Fibroblast of mammary gland (primary cell): ENCODE measurements at regions not wholly inside any gene's neighbourhood (a gene's known extent, or its start where the extent isn't known, plus 50 kb on each side); places are given as distances from the start of the nearest gene placed in this dataset.

Experiments used
- DNase-seq: peaks from one replicate; pipeline ENCODE4 v3.0.0-alpha.2; 2010; ENCODE audit warnings: low read depth
- H3K4me3 ChIP-seq: 2 replicates; pipeline ENCODE4 v1.5.1; 2011; ENCODE audit warnings: low read depth, mild to moderate bottlenecking, low read length, moderate library complexity; ENCODE audit not compliant: control insufficient read depth
- CTCF ChIP-seq: conservative IDR thresholded peaks from 2 replicates; pipeline ENCODE4 v1.5.1; 2011; ENCODE audit warnings: low read depth, low read length, inconsistent platforms; ENCODE audit not compliant: control insufficient read depth, insufficient read depth

GRCh38 chr10:130894471-130894870 is 417.1 kb downstream of the TCERG1L start:
- no peak for DNase-seq
- TF ChIP-seq CTCF, result no peak
- no peak overlapping the region for H3K4me3 ChIP-seq

DNA sequence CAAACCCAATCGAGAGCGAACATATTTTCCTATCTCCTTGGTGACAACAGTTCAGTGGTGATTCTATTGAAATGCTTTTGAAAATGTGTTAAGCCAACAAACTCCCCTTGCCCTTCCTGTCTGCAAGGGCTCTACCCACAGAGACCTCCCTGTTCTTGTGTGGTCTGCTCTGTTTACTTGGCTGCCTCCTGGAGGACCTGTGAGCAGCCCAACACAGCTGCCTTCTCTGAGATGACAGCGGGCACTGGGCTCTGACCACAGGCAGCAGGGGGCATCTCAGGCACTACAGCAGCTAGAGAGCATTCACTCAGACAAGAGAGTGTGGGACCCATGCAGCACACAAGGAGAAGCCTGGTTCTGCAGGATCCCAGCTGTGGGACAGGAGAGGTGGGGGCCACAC is 416.4 kb downstream of the TCERG1L start:
- H3K4me3 ChIP-seq, result no peak overlapping the region
- no peak for DNase-seq
- no peak for TF ChIP-seq CTCF

GRCh38 chr10:130897815-130898214 is 413.7 kb downstream of the TCERG1L start:
- no peak overlapping the region for H3K4me3 ChIP-seq
- no peak for DNase-seq
- TF ChIP-seq CTCF, result no peak

- H3K4me3 ChIP-seq, result no peak overlapping the region
- no peak for DNase-seq
- no peak for TF ChIP-seq CTCF
Observed at GRCh38 chr10:130898381-130898780, 413.1 kb downstream of the TCERG1L start.

- TF ChIP-seq CTCF, result no peak
- DNase-seq, result no peak
- H3K4me3 ChIP-seq, result no peak overlapping the region
Observed at GRCh38 chr10:130899856-130900255, 411.7 kb downstream of the TCERG1L start.

GRCh38 chr10:130900441-130901160 is 410.9 kb downstream of the TCERG1L start:
- no peak overlapping the region for H3K4me3 ChIP-seq
- DNase-seq, result no peak
- TF ChIP-seq CTCF, result no peak
